ENCODE measurements at regions not wholly inside any gene's neighbourhood (a gene's known extent, or its start where the extent isn't known, plus 50 kb on each side); places are given as distances from the start of the nearest gene placed in this dataset.

DNA sequence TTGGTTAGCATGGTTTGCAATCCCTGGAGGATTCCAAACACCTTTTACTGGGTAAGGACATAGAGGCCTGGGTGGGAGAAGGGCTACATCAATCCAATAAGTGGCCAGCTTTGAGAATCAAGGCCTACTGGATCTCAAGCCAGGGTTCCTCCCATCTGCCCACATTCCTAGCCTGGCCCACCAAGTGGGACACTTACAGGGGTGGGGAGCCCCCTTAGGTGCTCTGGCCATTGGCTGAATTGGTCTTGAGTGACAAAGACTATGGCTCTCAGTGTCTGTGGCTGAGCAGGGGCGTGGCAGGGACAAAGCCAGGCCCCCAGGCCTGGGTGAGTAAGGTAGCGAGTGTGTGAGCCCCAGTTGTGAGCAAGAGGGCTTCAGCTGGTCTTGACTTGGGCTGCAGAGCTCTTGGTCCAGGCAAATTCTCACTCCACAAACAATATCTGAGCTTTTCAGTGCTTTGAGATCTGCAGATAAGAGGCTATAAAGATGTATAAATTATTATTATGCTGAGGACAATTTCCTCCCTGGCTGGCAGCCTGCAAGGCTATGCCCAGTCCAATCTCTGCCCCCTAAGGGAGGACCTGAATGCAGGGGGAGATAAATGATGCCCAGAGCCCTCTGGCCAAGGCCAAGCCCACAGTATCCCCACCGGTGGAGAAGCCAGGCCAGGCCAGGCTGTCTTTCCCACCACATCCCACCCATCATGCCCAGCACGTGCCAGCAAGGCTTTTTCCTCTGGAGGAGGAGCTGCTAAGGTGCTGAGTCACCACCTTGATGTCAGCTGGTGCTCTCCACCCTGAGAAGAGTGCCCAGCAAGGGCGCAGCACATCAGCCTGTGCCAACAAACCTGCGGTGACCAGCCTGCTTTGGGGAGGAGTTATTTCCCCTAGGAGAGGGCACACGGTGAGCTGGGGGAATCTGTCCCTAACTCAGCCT is 80.7 kb upstream of the DUSP5 start:
- DNase-seq = peak; percentile 87

DNA sequence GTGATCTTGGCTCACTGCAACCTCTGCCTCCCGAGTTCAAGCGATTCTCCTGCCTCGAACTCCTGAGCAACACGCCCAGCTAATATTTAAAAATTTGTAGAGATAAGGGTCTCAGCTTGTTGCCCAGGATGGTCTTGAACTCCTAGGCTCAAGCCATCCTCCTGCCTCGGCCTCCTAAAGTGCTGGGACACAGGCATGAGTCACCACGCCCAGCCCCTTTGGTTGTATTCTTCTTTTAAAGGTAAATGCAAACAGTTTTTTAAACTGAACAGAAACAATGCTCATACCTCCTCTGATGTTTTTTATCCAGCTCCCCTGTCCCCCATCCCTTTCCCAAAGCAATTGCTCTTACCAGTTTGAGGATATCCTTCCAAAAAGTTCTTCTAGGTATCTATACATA is 79.5 kb upstream of the DUSP5 start:
- DNase-seq = no peak

GRCh38 chr10:110419265-110419664 is 78.4 kb upstream of the DUSP5 start:
- no peak for DNase-seq

- DNase-seq = peak; percentile 76
Measured at GRCh38 chr10:110420401-110421193, 77.1 kb upstream of the DUSP5 start.

DNA sequence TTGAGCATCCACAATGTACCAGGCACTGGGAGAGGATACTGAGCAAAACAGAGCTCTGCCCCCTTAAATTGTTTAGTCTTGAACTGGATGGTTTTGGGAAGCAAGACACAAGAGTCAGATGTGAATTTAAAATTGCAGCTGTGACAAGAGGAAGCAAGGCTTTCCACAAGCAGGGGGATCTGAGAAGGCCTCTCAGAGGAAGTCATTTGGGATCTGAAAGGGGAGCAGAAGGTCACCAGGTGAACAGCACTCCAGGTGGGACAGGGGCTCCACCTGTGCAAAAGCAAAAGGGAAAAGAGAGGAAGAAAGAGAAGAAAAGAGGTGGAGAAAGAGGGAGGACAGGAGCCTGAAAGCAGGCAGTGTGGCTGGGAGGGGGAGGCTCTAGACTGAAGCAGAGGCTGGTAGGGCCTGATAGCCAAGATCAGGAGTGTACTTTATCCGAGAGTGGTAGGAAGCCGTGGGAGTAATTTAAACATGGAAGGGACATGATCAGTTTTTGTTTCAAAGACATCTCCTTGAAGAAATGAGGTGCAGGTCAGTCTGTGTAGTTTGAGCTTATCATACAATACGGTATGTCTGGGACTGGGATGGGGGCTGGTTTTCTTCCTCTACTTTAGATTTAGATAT is 76.1 kb upstream of the DUSP5 start:
- peak; percentile 69 for DNase-seq

- DNase-seq = peak; percentile 37
Measured at GRCh38 chr10:110422548-110422947, 75.2 kb upstream of the DUSP5 start.

- peak; percentile 68 for DNase-seq
Measured at GRCh38 chr10:110423650-110424049, 74.1 kb upstream of the DUSP5 start.

DNA sequence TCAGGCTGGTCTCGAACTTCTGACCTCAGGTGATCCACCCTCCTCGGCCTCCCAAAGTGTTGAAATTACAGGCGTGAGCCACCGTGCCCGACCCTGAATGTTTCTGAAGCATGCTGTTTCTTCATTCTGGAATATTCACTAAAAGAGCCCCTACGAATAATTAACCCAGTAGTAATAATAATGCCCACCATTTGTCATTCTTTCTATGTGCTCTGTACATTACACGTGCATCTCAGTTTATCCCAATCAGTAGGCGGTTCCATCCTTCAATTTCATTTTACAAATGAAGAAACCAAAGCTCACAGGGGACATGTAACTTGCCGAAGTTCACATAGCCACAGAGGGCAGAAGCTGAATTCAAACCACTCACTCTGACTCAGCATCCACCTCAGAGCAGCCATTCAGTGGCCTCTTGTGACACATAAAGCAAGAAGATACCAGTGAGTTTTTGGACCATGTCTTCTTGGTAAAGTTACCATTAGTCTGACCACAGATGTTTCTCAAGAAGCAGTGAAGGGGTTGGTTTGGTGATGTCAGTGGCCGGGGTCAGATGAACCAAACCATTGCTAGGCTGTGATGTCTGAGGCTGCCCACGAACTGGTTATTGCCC is 71.9 kb upstream of the DUSP5 start:
- no peak for DNase-seq

GRCh38 chr10:110426294-110427181 is 71.2 kb upstream of the DUSP5 start:
- no peak for DNase-seq

- DNase-seq = no peak
Measured at GRCh38 chr10:110429301-110429700, 68.4 kb upstream of the DUSP5 start.

- DNase-seq = no peak
Measured at GRCh38 chr10:110430340-110431273, 67.1 kb upstream of the DUSP5 start.

DNA sequence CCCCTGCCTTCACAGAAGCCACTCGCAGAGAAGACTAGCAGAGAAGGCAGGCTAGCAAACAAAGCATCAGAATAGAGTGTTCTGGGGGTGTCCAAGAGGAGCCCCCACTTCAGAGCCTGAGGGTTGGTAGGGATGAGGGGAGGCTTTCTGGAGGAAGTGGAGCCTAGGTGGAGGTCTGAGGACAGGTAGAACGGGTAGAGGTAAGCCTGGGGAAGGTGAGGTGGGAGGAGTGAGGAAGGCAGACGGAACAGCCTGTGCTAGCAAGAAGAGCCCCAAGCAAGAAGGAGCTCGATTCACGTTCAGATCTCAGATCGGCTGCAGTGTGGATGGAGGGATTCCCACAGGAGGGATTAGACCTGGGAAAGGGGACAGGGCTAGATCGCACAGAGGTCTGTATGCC is 66.0 kb upstream of the DUSP5 start:
- no peak for DNase-seq

DNA sequence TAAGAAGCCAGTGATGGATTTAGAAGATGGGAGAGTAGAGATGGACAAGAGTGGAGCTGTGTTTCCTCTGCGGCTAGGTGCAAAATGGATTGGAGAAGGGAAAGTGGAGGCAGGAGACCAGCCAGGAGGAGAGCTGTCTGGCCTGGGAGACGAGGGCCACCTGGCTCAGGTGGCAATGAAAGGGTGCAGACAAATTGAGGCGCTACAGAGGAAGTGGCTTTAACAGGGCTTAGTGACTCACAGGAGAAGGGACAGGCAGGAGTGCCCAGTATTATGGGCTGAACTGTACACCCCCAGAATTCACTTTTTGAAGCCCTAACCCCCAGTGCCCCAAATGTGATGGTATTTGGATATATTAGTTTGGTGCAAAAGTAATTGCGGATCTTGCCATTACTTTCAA is 65.6 kb upstream of the DUSP5 start:
- DNase-seq = no peak

- DNase-seq = no peak
Measured at GRCh38 chr10:110432814-110433565, 64.7 kb upstream of the DUSP5 start.

GRCh38 chr10:110433740-110434139 is 64.0 kb upstream of the DUSP5 start:
- no peak for DNase-seq

- DNase-seq = no peak
Measured at GRCh38 chr10:110434489-110435096, 63.1 kb upstream of the DUSP5 start.

DNA sequence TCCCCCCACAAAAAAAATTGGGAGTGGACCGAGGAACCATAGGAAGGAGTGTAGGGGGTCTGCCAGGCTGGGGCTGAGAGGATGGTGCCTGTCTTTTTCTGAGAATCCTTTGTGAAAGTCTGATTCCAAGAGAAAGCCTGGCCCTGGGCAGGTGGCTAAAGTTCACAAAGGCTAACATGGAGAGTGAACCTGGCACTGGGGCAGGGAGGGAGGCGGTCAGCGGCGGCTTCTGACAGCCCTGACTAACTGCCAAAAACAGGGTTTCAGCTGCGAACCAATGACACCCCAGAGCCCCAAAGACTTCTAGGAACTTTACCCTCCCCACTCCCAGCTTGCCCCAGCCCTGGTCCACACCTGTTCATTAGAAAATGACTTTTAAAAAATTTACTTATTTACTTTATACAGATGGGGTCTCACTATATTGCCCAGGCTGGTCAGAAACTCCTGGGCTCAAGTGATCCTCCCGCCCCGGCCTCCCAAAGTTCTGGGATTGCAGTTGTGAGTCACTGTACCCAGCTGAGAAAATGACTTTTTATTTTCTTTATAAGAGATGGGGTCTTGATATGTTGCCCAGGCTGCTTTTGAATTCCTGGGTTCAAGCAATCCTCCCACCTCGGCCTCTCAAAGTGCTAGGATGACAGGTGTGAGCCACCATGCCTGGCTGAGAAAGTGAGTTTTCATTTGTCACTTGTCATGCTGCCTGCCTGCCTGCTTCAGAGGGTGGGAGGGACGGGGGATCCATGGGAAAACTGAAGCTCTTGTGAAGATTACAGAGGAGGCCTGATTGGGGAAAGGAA is 61.0 kb upstream of the DUSP5 start:
- DNase-seq = no peak

GRCh38 chr10:110437351-110437605 is 60.4 kb upstream of the DUSP5 start:
- DNase-seq = no peak

- no peak for DNase-seq
Measured at GRCh38 chr10:110437761-110438341, 59.9 kb upstream of the DUSP5 start.
